Cardiac fibroblast (primary cell): ENCODE measurements at regions not wholly inside any gene's neighbourhood (a gene's known extent, or its start where the extent isn't known, plus 50 kb on each side); places are given as distances from the start of the nearest gene placed in this dataset.
A peak's percentile ranks its signal among the peaks of the same experiment; 100 is the strongest.

Experiments used
- DNase-seq, 2 donors: peaks; one replicate each; pipeline versions ENCODE4 v3.0.0 to v3.0.0-alpha.2; 2010; ENCODE audit warnings: low read depth in 2 of 2
- H3K4me3 ChIP-seq, 2 donors: replicated peaks in 1 of 2; 1 replicate in 1 of 2; 2 replicates in 1 of 2; pipeline ENCODE4 v1.5.1; 2011; ENCODE audit warnings: low read depth in 2 of 2, low read length in 2 of 2, mild to moderate bottlenecking in 2 of 2, moderate library complexity in 1 of 2
- TF ChIP-seq, protein P1 (sequence below): IDR thresholded peaks from one replicate; pipeline ENCODE4 v1.5.1; 2011; ENCODE audit warnings: low read depth, mild to moderate bottlenecking, low read length, inconsistent platforms

DNA sequence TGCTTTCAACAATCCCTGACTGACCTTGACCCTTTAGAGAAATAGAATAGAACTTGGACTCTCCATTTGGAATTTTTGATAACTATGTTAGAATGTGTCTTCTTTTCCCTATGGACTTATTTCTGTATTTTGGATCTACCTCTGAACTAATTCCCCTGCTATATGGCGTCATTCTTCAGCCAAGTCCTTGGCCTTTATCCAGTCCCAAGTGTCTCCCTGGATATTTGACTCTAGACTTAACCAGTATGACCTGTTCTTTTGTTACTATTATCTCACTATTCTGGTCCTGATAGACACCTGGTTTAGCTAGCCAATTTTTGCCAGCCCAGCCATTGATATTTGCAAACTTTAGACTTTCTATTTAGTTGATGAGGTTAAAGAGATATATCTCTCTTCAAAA lies 186.8 kb downstream of the KCNS3 start:
- no peak overlapping the region for H3K4me3 ChIP-seq
- no peak for DNase-seq
- TF ChIP-seq, protein P1, sequence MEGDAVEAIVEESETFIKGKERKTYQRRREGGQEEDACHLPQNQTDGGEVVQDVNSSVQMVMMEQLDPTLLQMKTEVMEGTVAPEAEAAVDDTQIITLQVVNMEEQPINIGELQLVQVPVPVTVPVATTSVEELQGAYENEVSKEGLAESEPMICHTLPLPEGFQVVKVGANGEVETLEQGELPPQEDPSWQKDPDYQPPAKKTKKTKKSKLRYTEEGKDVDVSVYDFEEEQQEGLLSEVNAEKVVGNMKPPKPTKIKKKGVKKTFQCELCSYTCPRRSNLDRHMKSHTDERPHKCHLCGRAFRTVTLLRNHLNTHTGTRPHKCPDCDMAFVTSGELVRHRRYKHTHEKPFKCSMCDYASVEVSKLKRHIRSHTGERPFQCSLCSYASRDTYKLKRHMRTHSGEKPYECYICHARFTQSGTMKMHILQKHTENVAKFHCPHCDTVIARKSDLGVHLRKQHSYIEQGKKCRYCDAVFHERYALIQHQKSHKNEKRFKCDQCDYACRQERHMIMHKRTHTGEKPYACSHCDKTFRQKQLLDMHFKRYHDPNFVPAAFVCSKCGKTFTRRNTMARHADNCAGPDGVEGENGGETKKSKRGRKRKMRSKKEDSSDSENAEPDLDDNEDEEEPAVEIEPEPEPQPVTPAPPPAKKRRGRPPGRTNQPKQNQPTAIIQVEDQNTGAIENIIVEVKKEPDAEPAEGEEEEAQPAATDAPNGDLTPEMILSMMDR = no peak

DNA sequence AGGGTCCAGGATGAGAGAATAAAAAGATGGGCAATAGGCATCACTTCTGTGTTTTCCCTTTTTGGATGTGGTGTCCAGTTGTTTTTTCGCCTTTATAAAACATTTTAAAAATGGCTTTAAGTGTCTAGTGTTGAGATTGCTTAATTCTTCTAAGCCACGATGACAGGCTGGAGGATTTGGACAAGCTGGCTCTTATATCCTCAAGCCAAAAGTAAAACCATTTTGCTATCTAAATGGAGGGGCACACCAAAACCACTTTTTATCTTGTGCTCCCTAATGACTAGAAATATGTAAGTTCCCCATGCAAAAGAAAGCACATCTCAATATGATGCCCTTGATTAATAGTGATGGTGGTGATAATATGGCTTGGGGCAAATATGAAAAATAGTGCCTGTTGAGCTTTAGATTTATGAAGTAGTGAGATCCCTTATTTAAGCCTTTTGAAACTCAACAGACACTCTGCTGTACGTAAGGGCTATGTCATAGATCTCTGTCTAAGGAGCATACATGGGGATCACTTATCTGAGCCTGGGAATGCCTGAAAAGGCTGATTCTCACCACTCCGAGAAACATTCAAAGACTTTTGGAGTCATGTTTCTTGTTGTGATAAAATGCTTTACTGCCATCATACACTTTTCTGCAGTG lies 185.5 kb downstream of the KCNS3 start:
- TF ChIP-seq, protein P1 = no peak
- H3K4me3 ChIP-seq = no peak overlapping the region
- DNase-seq = peak in 1 of 2 donors; percentile 30

DNA sequence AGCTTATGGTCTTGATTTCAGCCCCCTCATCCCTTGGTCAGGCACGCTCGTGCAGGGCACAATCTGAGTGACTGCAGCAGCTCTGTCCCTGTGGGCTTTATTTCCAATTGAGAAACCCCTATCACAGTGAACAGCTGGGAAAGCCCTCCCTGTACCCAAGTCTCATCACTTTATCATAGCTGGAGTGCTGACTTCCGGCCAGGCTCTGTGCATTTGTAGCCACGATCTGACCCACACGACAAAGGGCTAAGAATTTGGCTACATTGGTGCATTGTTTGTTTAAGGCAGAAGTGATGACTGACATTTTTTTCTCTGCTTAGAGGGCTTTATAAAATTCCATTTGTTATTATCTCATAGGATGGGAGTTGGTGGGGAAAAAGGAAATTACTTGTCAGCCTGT lies 184.4 kb downstream of the KCNS3 start:
- TF ChIP-seq, protein P1 = no peak
- DNase-seq = peak in 1 of 2 donors; percentile 3
- H3K4me3 ChIP-seq = no peak overlapping the region

DNA sequence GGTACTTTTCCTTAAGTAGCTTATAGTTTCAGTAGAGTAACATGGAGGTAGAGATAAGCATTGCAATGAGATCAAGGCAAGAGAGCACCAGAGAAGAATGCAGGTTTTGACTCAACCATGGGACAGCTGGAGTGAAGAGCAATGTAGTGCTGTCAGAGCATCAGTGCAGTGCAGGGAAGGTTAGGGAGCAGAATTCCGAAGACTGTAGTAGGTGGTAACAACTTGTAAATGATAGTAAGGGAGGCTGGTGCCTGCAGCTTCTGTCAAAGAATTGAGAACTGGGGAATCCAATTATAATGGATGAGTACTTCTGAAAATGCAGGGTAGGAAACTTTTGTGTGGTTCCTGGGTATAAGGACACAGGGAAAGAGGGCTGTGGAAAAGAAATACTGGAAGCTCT lies 183.2 kb downstream of the KCNS3 start:
- TF ChIP-seq, protein P1 = no peak
- DNase-seq = no peak
- no peak overlapping the region for H3K4me3 ChIP-seq

DNA sequence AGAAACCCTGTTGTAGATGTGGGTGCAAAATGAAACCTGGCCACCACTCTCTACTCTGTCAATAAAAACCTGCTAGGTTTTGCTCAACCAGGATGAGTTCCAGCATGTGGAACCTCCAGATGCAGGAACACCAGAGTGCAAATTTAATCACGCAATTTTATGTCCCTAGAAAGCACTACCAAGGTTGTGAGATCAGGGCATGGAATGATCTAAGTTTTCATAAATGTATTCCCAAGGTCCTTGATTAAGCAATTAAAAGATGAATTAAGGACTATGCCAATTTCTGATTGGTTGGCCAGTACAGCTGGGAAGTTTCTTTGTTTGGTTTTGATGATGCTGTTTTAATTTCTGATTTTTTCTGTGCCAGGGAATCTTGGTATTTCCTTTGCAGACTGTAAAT lies 179.2 kb downstream of the KCNS3 start:
- TF ChIP-seq, protein P1 = no peak
- H3K4me3 ChIP-seq = no peak overlapping the region
- no peak for DNase-seq

DNA sequence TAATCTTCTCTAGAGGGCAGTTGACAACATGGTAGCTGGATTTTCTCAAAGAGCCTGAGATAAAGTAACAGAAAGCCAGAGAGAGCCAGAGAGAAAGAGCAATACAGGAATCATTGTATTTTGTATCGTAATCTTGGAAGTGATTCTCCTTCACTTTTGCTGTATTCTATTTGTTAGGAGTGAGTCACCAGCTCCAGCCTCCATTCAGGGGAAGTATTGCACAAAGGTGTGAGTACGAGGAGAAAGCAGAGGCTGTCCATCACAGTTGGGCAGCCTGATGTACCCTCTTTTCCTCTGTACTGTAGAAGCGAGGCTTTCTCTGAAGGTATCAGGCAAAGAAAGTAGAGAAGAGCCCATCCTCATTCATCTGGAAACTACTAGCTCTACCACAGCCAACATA lies 176.8 kb downstream of the KCNS3 start:
- TF ChIP-seq, protein P1 = no peak
- DNase-seq = no peak

DNA sequence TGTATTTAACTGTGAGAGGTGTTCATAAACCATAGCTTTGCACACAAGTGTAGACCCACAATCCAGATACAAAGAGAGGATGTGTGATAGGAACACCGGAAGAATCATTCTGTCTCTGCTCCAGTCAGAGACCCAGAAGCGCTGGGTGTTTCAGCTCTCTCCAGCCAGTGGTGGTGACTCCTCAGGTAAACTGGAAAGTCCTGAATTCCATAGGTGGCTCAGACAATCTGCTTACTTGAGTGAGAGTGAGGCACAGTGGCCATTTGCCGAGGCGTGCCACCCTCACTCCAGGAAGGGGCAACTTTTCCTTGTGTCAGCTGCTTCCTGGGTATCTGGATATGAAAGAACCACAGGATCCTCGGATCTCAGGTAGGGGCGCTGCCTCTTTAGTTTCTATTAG lies 171.5 kb downstream of the KCNS3 start:
- no peak overlapping the region for H3K4me3 ChIP-seq
- TF ChIP-seq, protein P1 = no peak
- no peak for DNase-seq

More for the DNA sequence above, 176.8 kb downstream of the KCNS3 start:
- H3K4me3 ChIP-seq = no peak overlapping the region
